HCT116 (cell line): ENCODE measurements at regions not wholly inside any gene's neighbourhood (a gene's known extent, or its start where the extent isn't known, plus 50 kb on each side); places are given as distances from the start of the nearest gene placed in this dataset.

Experiments used
- ATAC-seq: fragments of 200-7000 bp; cut with Tn5 transposase; 2 replicates; pipeline ENCODE4 v1.9.1; 2020; ENCODE audit warnings: mild to moderate bottlenecking, moderate library complexity
- BruUV-seq: library from RNA; stranded (reverse); fragments of 400-500 nt; replicated peaks from 2 replicates; lab custom pipeline; 2021; lab: Mats Ljungman, UMichigan
- CTCF ChIA-PET: fragments of 300-600 bp; sonication (Branson Sonifier 250); formaldehyde crosslinking; loops from one replicate; lab custom pipeline; 2021; ENCODE audit warnings: antibody characterized with exemption; lab: Charles Lee
- POLR2A ChIA-PET: fragments of 300-600, 350-600 bp; sonication (Branson Sonifier 250); formaldehyde crosslinking; loops from one replicate; lab custom pipeline; 2021; ENCODE audit warnings: antibody characterized with exemption; lab: Charles Lee
- RAD21 ChIA-PET, 2 experiments: fragments of 300-600 bp; sonication (Branson Sonifier 250); formaldehyde crosslinking; loops; one replicate each; lab custom pipeline; 2023; ENCODE audit warnings: low total read pairs in 2 of 2; ENCODE audit not compliant: uncharacterized antibody in 2 of 2, unreplicated experiment in 2 of 2, low non-redundant PET in 1 of 2; lab: Charles Lee
- DNase-seq: peaks from one replicate; pipeline ENCODE4 v3.0.0-alpha.2; 2010; ENCODE audit warnings: low read depth, low spot score
- H2AFZ ChIP-seq: fragments of 200-600 bp; shearing (Covaris generic), sonication (generic); 2 replicates; pipeline ENCODE4 v1.6.1; 2017; ENCODE audit warnings: low read depth, mixed run types, mixed read lengths, antibody characterized with exemption, low read length; ENCODE audit not compliant: poor library complexity, severe bottlenecking
- H3K27ac ChIP-seq: 2 replicates; pipeline ENCODE4 v1.5.1; 2012; ENCODE audit warnings: low read depth, low read length
- H3K27me3 ChIP-seq: fragments of 200-600 bp; sonication (generic); 2 replicates; pipeline ENCODE4 v1.6.1; 2016; ENCODE audit warnings: mixed run types, low read length, mixed read lengths; ENCODE audit not compliant: insufficient read depth
- H3K36me3 ChIP-seq, 2 experiments: fragments of 200-500 bp in 1 of 2; fragments of 200-600 bp in 1 of 2; sonication (Bioruptor generic) in 1 of 2; sonication (generic) in 1 of 2; 2 replicates each; pipeline versions ENCODE4 v1.5.1 to v1.6.1; 2014 to 2016; ENCODE audit warnings: low read length in 2 of 2, inconsistent platforms in 1 of 2, mixed read lengths in 1 of 2, mixed run types in 1 of 2; ENCODE audit not compliant: insufficient read depth in 2 of 2, control insufficient read depth in 1 of 2
- H3K4me1 ChIP-seq, 2 experiments: fragments of 200-600 bp in 1 of 2; sonication (generic) in 1 of 2; 2 replicates each; pipeline versions ENCODE4 v1.5.1 to v1.6.1; 2012 to 2017; ENCODE audit warnings: low read length in 2 of 2, inconsistent platforms in 1 of 2, mild to moderate bottlenecking in 1 of 2, mixed read lengths in 1 of 2, mixed run types in 1 of 2, moderate library complexity in 1 of 2; ENCODE audit not compliant: insufficient read depth in 2 of 2, control insufficient read depth in 1 of 2
- H3K4me2 ChIP-seq: fragments of 200-600 bp; sonication (generic); 2 replicates; pipeline ENCODE4 v1.6.1; 2017; ENCODE audit warnings: mixed run types, low read length, mixed read lengths
- H3K4me3 ChIP-seq, 2 experiments: fragments of 200-600 bp in 1 of 2; sonication (generic) in 1 of 2; replicated peaks in 1 of 2; 2 replicates each; pipeline ENCODE4 v1.5.1; 2011 to 2016; ENCODE audit warnings: low read length in 2 of 2, control low read depth in 1 of 2, low read depth in 1 of 2, mild to moderate bottlenecking in 1 of 2, mixed read lengths in 1 of 2, mixed run types in 1 of 2
- H3K79me2 ChIP-seq: fragments of 200-600 bp; sonication (generic); 2 replicates; pipeline ENCODE4 v1.6.1; 2017; ENCODE audit warnings: mild to moderate bottlenecking, mixed run types, low read length, moderate library complexity, mixed read lengths; ENCODE audit not compliant: insufficient read depth
- H3K9ac ChIP-seq: fragments of 200-600 bp; sonication (generic); 2 replicates; pipeline ENCODE4 v1.6.1; 2016; ENCODE audit warnings: low read length, mixed read lengths
- H3K9me2 ChIP-seq: fragments of 200-600 bp; sonication (generic), shearing (Covaris generic); 2 replicates; pipeline ENCODE4 v1.6.1; 2017; ENCODE audit warnings: mixed run types, mild to moderate bottlenecking, moderate library complexity; ENCODE audit not compliant: insufficient read depth
- H3K9me3 ChIP-seq, 2 experiments: fragments of 200-500 bp in 1 of 2; fragments of 200-600 bp in 1 of 2; sonication (Bioruptor generic) in 1 of 2; sonication (generic) in 1 of 2; 2 replicates each; pipeline ENCODE4 v1.6.1; 2014 to 2017; ENCODE audit warnings: low read length in 2 of 2, mixed read lengths in 2 of 2, inconsistent platforms in 1 of 2, low read depth in 1 of 2, mild to moderate bottlenecking in 1 of 2, mixed run types in 1 of 2, moderate library complexity in 1 of 2; ENCODE audit not compliant: control insufficient read depth in 1 of 2, insufficient read depth in 1 of 2
- H4K20me1 ChIP-seq: fragments of 200-600 bp; sonication (generic), shearing (Covaris generic); 2 replicates; pipeline ENCODE4 v1.6.1; 2017; ENCODE audit warnings: mixed run types, mild to moderate bottlenecking, moderate library complexity; ENCODE audit not compliant: insufficient read depth
- CBX3 ChIP-seq: IDR thresholded peaks from 2 replicates; pipeline ENCODE4 v1.6.1; 2012; ENCODE audit warnings: low read depth
- CEBPB ChIP-seq: IDR thresholded peaks from 2 replicates; pipeline ENCODE4 v1.6.1; 2012; ENCODE audit warnings: low read depth
- ELF1 ChIP-seq: IDR thresholded peaks from 2 replicates; pipeline ENCODE4 v1.6.1; 2012; ENCODE audit warnings: low read depth, borderline replicate concordance
- EZH2 ChIP-seq: fragments of 200-600 bp; sonication (generic); IDR thresholded peaks from 2 replicates; pipeline ENCODE4 v1.6.1; 2017; ENCODE audit warnings: antibody characterized with exemption, mixed run types
- FOSL1 ChIP-seq: IDR thresholded peaks from 2 replicates; pipeline ENCODE4 v1.6.1; 2012; ENCODE audit warnings: low read depth
- JUND ChIP-seq: IDR thresholded peaks from 2 replicates; pipeline ENCODE4 v1.6.1; 2012
- POLR2A ChIP-seq: IDR thresholded peaks from 2 replicates; pipeline ENCODE4 v1.7.0; 2011; ENCODE audit warnings: borderline replicate concordance; ENCODE audit not compliant: insufficient read depth, insufficient read length; ENCODE audit errors: extremely low read depth
- POLR2AphosphoS5 ChIP-seq: IDR thresholded peaks from 2 replicates; pipeline ENCODE4 v1.6.1; 2011; ENCODE audit warnings: mild to moderate bottlenecking, low read depth, low read length, moderate library complexity
- SP1 ChIP-seq: IDR thresholded peaks from 2 replicates; pipeline ENCODE4 v1.6.1; 2012; ENCODE audit warnings: low read depth
- TCF7L2 ChIP-seq: IDR thresholded peaks from 2 replicates; pipeline ENCODE4 v1.7.0; 2011; ENCODE audit warnings: borderline replicate concordance, inconsistent platforms; ENCODE audit not compliant: insufficient read depth, insufficient read length; ENCODE audit errors: extremely low read depth
- YY1 ChIP-seq: IDR thresholded peaks from 2 replicates; pipeline ENCODE4 v1.6.1; 2011; ENCODE audit warnings: low read length, low read depth, moderate library complexity, mild to moderate bottlenecking; ENCODE audit not compliant: insufficient replicate concordance; ENCODE audit errors: extremely low read depth
- ZFX ChIP-seq: fragments of 450-650 bp; IDR thresholded peaks from 2 replicates; pipeline ENCODE4 v1.6.1; 2017
- intact Hi-C: fragments of 100-400 bp; cut with micrococcal nuclease; formaldehyde crosslinking; loops from 2 replicates; pipeline ENCODE4 v1.10.0; 2022
- TF ChIP-seq, protein P1 (sequence below): IDR thresholded peaks from 2 replicates; pipeline ENCODE4 v1.6.1; 2012; ENCODE audit warnings: low read depth

DNA sequence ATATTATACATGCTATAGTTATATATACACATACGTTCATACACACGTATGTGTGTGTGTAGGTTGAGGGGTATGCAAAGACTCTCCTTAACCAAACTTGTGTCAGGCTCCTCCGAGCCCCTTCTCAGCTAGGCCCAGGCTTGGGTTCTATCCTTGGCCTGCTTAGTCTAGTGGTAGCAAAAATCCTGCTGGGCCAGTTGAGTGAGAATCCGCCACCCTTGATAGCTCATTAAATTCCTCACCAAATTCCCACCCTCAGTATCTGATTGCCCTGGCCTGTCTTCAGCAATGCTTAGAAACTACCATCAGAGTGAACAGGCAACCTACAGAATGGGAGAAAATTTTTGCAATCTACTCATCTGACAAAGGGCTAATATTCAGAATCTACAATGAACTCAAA is 126.5 kb downstream of the TSN start (continued):
- TF ChIP-seq, protein P1, sequence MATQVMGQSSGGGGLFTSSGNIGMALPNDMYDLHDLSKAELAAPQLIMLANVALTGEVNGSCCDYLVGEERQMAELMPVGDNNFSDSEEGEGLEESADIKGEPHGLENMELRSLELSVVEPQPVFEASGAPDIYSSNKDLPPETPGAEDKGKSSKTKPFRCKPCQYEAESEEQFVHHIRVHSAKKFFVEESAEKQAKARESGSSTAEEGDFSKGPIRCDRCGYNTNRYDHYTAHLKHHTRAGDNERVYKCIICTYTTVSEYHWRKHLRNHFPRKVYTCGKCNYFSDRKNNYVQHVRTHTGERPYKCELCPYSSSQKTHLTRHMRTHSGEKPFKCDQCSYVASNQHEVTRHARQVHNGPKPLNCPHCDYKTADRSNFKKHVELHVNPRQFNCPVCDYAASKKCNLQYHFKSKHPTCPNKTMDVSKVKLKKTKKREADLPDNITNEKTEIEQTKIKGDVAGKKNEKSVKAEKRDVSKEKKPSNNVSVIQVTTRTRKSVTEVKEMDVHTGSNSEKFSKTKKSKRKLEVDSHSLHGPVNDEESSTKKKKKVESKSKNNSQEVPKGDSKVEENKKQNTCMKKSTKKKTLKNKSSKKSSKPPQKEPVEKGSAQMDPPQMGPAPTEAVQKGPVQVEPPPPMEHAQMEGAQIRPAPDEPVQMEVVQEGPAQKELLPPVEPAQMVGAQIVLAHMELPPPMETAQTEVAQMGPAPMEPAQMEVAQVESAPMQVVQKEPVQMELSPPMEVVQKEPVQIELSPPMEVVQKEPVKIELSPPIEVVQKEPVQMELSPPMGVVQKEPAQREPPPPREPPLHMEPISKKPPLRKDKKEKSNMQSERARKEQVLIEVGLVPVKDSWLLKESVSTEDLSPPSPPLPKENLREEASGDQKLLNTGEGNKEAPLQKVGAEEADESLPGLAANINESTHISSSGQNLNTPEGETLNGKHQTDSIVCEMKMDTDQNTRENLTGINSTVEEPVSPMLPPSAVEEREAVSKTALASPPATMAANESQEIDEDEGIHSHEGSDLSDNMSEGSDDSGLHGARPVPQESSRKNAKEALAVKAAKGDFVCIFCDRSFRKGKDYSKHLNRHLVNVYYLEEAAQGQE: no peak
- TF ChIP-seq CEBPB: no peak

DNA sequence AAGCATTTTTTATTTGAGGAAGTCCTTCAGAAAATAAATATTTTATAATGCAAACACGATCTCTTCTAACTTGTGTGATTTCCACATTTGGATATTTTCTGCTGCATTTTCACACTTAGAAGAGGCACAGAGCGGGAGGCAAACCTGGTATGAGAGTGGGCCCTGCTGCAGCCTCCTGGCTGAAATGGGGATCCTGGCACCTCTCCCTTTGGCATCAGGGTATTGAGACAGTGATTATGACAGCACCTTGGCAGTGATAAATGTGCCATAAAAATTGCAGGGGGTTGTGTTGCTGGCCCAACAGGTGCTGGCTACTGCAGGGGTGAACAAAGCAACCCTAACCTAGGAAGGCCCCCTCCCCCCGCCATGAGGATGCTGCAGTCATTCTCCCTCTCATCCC is 128.6 kb downstream of the TSN start:
- ChIA-PET POLR2A (no interaction called here), CTCF (no interaction called here)
- no peak for ATAC-seq

GRCh38 chr2:121884511-121884921 is 129.1 kb downstream of the TSN start:
- Histone ChIP-seq H2AFZ (no peak overlapping the region), H3K9me3 (no peaks in the 10 kb centered on the region), H3K27ac (no peak overlapping the region), H3K4me2 (no peak overlapping the region), H3K79me2 (no peaks in the 10 kb centered on the region), H3K36me3 (no peaks in the 10 kb centered on the region), H3K4me3 (no peak overlapping the region), H3K27me3 (peaks cover 24% of the 10 kb centered on the region), H4K20me1 (no peaks in the 10 kb centered on the region), H3K9me2 (no peaks in the 10 kb centered on the region), H3K4me1 (no peaks in the 10 kb centered on the region), H3K9ac (no peak overlapping the region)
- CTCF ChIA-PET: no interaction called here
- POLR2A ChIA-PET: no interaction called here
- no peak for ATAC-seq
- DNase-seq: no peak
- RAD21 ChIA-PET: no interaction called here
- BruUV-seq: no TSS peak
- intact Hi-C loops: no loop called here
- no peak for TF ChIP-seq POLR2A
- TF ChIP-seq CEBPB: no peak
- no peak for TF ChIP-seq POLR2AphosphoS5
- no peak for TF ChIP-seq TCF7L2
- no peak for TF ChIP-seq ELF1
- no peak for TF ChIP-seq EZH2
- no peak for TF ChIP-seq CBX3
- TF ChIP-seq YY1: no peak
- TF ChIP-seq JUND: no peak
- TF ChIP-seq, protein P1: no peak
- no peak for TF ChIP-seq SP1
- no peak for TF ChIP-seq ZFX

More for the DNA sequence above, 128.6 kb downstream of the TSN start:
- no peak overlapping the region for H3K27ac ChIP-seq
- no peaks in the 10 kb centered on the region for H3K4me1 ChIP-seq
- BruUV-seq: no TSS peak
- H2AFZ ChIP-seq: no peak overlapping the region
- H3K4me2 ChIP-seq: no peak overlapping the region
- intact Hi-C loops: no loop called here
- no peak overlapping the region for H3K9ac ChIP-seq
- RAD21 ChIA-PET: no interaction called here
- H3K4me3 ChIP-seq: no peak overlapping the region
- no peaks in the 10 kb centered on the region for H3K9me3 ChIP-seq
- no peaks in the 10 kb centered on the region for H4K20me1 ChIP-seq
- H3K36me3 ChIP-seq: no peaks in the 10 kb centered on the region
- H3K79me2 ChIP-seq: no peaks in the 10 kb centered on the region
- no peaks in the 10 kb centered on the region for H3K9me2 ChIP-seq
- no peak for DNase-seq
- H3K27me3 ChIP-seq: peaks cover 24% of the 10 kb centered on the region
- no peak for TF ChIP-seq FOSL1
